Ovary (tissue), 7 donors: ENCODE measurements at regions not wholly inside any gene's neighbourhood (a gene's known extent, or its start where the extent isn't known, plus 50 kb on each side); places are given as distances from the start of the nearest gene placed in this dataset.
"Not testable (repeated sequence)": the region's sequence is repeated elsewhere in the genome, so short reads cannot be mapped to it uniquely, and the experiment has no call there.

Experiments used
- DNase-seq, 5 donors: peaks; one replicate each; pipeline ENCODE4 v3.0.0-alpha.2; 2019 to 2020
- H3K27ac ChIP-seq, 2 donors: fragments of 200-600 bp; one replicate each; pipeline versions ENCODE4 v1.5.1 to v1.8.0; 2019 to 2022
- H3K27me3 ChIP-seq: fragments of 200-600 bp; one replicate; pipeline ENCODE4 v1.8.0; 2022
- H3K36me3 ChIP-seq: fragments of 200-600 bp; sonication (generic); one replicate; pipeline ENCODE4 v1.5.1; 2019
- H3K4me1 ChIP-seq: one replicate; pipeline ENCODE4 v1.8.1; 2013; ENCODE audit warnings: mild to moderate bottlenecking, moderate library complexity; ENCODE audit not compliant: insufficient read depth
- H3K4me3 ChIP-seq: fragments of 200-600 bp; sonication (generic); one replicate; pipeline ENCODE4 v1.5.1; 2017
- H3K9me3 ChIP-seq, 2 donors: fragments of 200-600 bp in 1 of 2; sonication (generic) in 1 of 2; one replicate each; pipeline versions ENCODE4 v1.5.1 to v1.8.1; 2013 to 2019; ENCODE audit warnings: mild to moderate bottlenecking in 1 of 2, moderate library complexity in 1 of 2
- CTCF ChIP-seq, 3 donors: fragments of 450-650 bp in 2 of 3; fragments of 200-600 bp in 1 of 3; IDR thresholded peaks; one replicate each; pipeline versions ENCODE4 v1.5.1 to v1.8.0; 2016 to 2022; ENCODE audit warnings: antibody characterized with exemption in 3 of 3, mild to moderate bottlenecking in 1 of 3
- EP300 ChIP-seq: sonication (generic); formaldehyde crosslinking; IDR thresholded peaks from one replicate; pipeline ENCODE4 v1.6.1; 2017; ENCODE audit warnings: antibody characterized with exemption
- POLR2A ChIP-seq: fragments of 450-650 bp; IDR thresholded peaks from one replicate; pipeline ENCODE4 v1.6.1; 2017; ENCODE audit warnings: antibody characterized with exemption, mild to moderate bottlenecking, moderate library complexity
- WGBS, 3 donors: extraction: QIAGEN DNeasy Blood & Tissue Kit in 1 of 3; methylation state at CpG; one replicate each; pipeline versions ENCODE4 v1.1.5 to v1.1.7; 2013 to 2017; 5-methylcytosine and 5-hydroxymethylcytosine counted together
- intact Hi-C, 4 donors: fragments of 100-400 bp; cut with DNase I; formaldehyde crosslinking; loops; one replicate each; pipeline versions ENCODE4 v1.11.0 to v1.15.1; 2022 to 2023
- donor health status: DM: no; HTN: no; CAD: no; lungs with moderate emphysema.
- donor health status: DM: no; HTN: no; CAD: no.
- donor health status: Bipolar disorder and iron deficiency.
- donor health status: DM: no; HTN: no; CAD: no.
- donor health status: DM: yes; HTN: yes; CAD: no.

- Histone ChIP-seq H3K4me1 (no peaks in the 10 kb centered on the region), H3K4me3 (no peak overlapping the region), H3K27me3 (no peaks in the 10 kb centered on the region), H3K36me3 (no peaks in the 10 kb centered on the region), H3K27ac (no peak overlapping the region), H3K9me3 (no peaks in the 10 kb centered on the region)
- intact Hi-C loops: no loop called here
- DNase-seq: no peak
- WGBS, 3 donors: 53 to 69% (median 55%) methylated on average over 8 of the region's 8 CpGs
- TF ChIP-seq CTCF (IDR thresholded peaks at IDR 0.05) (no peak), POLR2A (no peak), EP300 (no peak)
These were observed 105.4 kb downstream of the ZIC1 start for GRCh38 chr3:147514366-147515160.

- H3K9me3 ChIP-seq: no peaks in the 10 kb centered on the region
- H3K4me3 ChIP-seq: no peak overlapping the region
- 82 to 90% (median 86%) methylated on average over 6 of the region's 6 CpGs for WGBS, 3 donors
- intact Hi-C loops: no loop called here
- no peak for DNase-seq
- H3K27ac ChIP-seq: no peak overlapping the region
- H3K36me3 ChIP-seq: no peaks in the 10 kb centered on the region
- H3K27me3 ChIP-seq: no peaks in the 10 kb centered on the region
- no peaks in the 10 kb centered on the region for H3K4me1 ChIP-seq
- TF ChIP-seq POLR2A: no peak
- TF ChIP-seq CTCF (IDR thresholded peaks at IDR 0.05): no peak
- no peak for TF ChIP-seq EP300
These were observed 109.3 kb downstream of the ZIC1 start for GRCh38 chr3:147518465-147518864.

- Histone ChIP-seq H3K27ac (no peak overlapping the region), H3K9me3 (no peaks in the 10 kb centered on the region), H3K27me3 (no peaks in the 10 kb centered on the region), H3K4me3 (no peak overlapping the region), H3K36me3 (no peaks in the 10 kb centered on the region), H3K4me1 (no peaks in the 10 kb centered on the region)
- WGBS, 3 donors: 25 to 41% (median 31%) methylated on average over 3 of the region's 3 CpGs
- no peak for TF ChIP-seq POLR2A
- no peak for TF ChIP-seq EP300
- no peak for TF ChIP-seq CTCF (IDR thresholded peaks at IDR 0.05)
- intact Hi-C loops: no loop called here
- no peak for DNase-seq
These were observed 112.5 kb downstream of the ZIC1 start for GRCh38 chr3:147521646-147522045.

GRCh38 chr3:147522780-147523179 is 113.6 kb downstream of the ZIC1 start:
- DNase-seq, H3K4me3 ChIP-seq, intact Hi-C loops, H3K36me3 ChIP-seq, H3K9me3 ChIP-seq, H3K27ac ChIP-seq, H3K4me1 ChIP-seq, H3K27me3 ChIP-seq: not testable (repeated sequence)
- 57 to 65% (median 62%) methylated on average over 1 of the region's 1 CpG for WGBS, 3 donors

GRCh38 chr3:147529551-147529950 is 120.4 kb downstream of the ZIC1 start:
- intact Hi-C loops: no loop called here
- TF ChIP-seq POLR2A (no peak), EP300 (no peak), CTCF (IDR thresholded peaks at IDR 0.05) (no peak)

More at GRCh38 chr3:147529551-147529950, 120.4 kb downstream of the ZIC1 start:
- H3K36me3 ChIP-seq: no peaks in the 10 kb centered on the region
- no peak overlapping the region for H3K27ac ChIP-seq
- no peaks in the 10 kb centered on the region for H3K27me3 ChIP-seq
- no peaks in the 10 kb centered on the region for H3K9me3 ChIP-seq
- WGBS, 3 donors: 50 to 58% (median 58%) methylated on average over 2 of the region's 2 CpGs
- H3K4me1 ChIP-seq: no peaks in the 10 kb centered on the region
- H3K4me3 ChIP-seq: no peak overlapping the region
- DNase-seq: no peak
